H9 (cell line): ENCODE measurements at regions not wholly inside any gene's neighbourhood (a gene's known extent, or its start where the extent isn't known, plus 50 kb on each side); places are given as distances from the start of the nearest gene placed in this dataset.

Source experiments
- DNase-seq: peaks from one replicate; pipeline ENCODE4 v3.0.0-alpha.2; 2017
- H2AFZ ChIP-seq: one replicate; pipeline ENCODE4 v1.6.1; 2013; ENCODE audit warnings: mild to moderate bottlenecking, low read length, control low read depth, moderate library complexity
- H2AK5ac ChIP-seq: 2 replicates; pipeline ENCODE4 v1.6.1; 2013; ENCODE audit warnings: low read length, control low read depth, mixed read lengths; ENCODE audit not compliant: insufficient read length
- H2BK120ac ChIP-seq: one replicate; pipeline ENCODE4 v1.6.1; 2013; ENCODE audit warnings: low read depth, mild to moderate bottlenecking, low read length, control low read depth, inconsistent platforms; ENCODE audit not compliant: poor library complexity, severe bottlenecking
- H2BK12ac ChIP-seq: 2 replicates; pipeline ENCODE4 v1.6.1; 2013; ENCODE audit warnings: low read length, control low read depth, mixed read lengths, low read depth; ENCODE audit not compliant: insufficient read length
- H2BK15ac ChIP-seq: 2 replicates; pipeline ENCODE4 v1.6.1; 2013; ENCODE audit warnings: low read depth, low read length, control low read depth
- H2BK20ac ChIP-seq: one replicate; pipeline ENCODE4 v1.6.1; 2013; ENCODE audit warnings: low read depth, mild to moderate bottlenecking, low read length, control low read depth, inconsistent platforms; ENCODE audit not compliant: poor library complexity, severe bottlenecking
- H2BK5ac ChIP-seq: 2 replicates; pipeline ENCODE4 v1.6.1; 2013; ENCODE audit warnings: low read length, control low read depth, mixed read lengths; ENCODE audit not compliant: insufficient read length
- H3K14ac ChIP-seq: 2 replicates; pipeline ENCODE4 v1.6.1; 2013; ENCODE audit warnings: low read length, control low read depth; ENCODE audit not compliant: insufficient read depth
- H3K18ac ChIP-seq: 2 replicates; pipeline ENCODE4 v1.6.1; 2013; ENCODE audit warnings: low read depth, mild to moderate bottlenecking, mixed read lengths, low read length, control low read depth; ENCODE audit not compliant: insufficient read length
- H3K23ac ChIP-seq: 2 replicates; pipeline ENCODE4 v1.6.1; 2013; ENCODE audit warnings: low read length, control low read depth, mixed read lengths, low read depth; ENCODE audit not compliant: insufficient read length
- H3K23me2 ChIP-seq: 2 replicates; pipeline ENCODE4 v1.6.1; 2013; ENCODE audit warnings: low read depth, mild to moderate bottlenecking, mixed read lengths, low read length, control low read depth; ENCODE audit not compliant: insufficient read length, poor library complexity, severe bottlenecking
- H3K27ac ChIP-seq: 2 replicates; pipeline ENCODE4 v1.5.1; 2013; ENCODE audit warnings: low read length, control low read depth, mixed read lengths, low read depth; ENCODE audit not compliant: insufficient read length
- H3K27me3 ChIP-seq: 2 replicates; pipeline ENCODE4 v1.6.1; 2013; ENCODE audit warnings: low read length, control low read depth, inconsistent platforms; ENCODE audit not compliant: insufficient read depth
- H3K4ac ChIP-seq: 2 replicates; pipeline ENCODE4 v1.6.1; 2013; ENCODE audit warnings: low read depth, mild to moderate bottlenecking, control low read depth, inconsistent platforms, low read length, moderate library complexity
- H3K4me1 ChIP-seq: 2 replicates; pipeline ENCODE4 v1.6.1; 2013; ENCODE audit warnings: low read length, control low read depth, inconsistent platforms; ENCODE audit not compliant: insufficient read depth
- H3K4me2 ChIP-seq: 2 replicates; pipeline ENCODE4 v1.6.1; 2013; ENCODE audit warnings: low read length, control low read depth, mixed read lengths; ENCODE audit not compliant: insufficient read length, insufficient read depth
- H3K56ac ChIP-seq: 2 replicates; pipeline ENCODE4 v1.6.1; 2013; ENCODE audit warnings: low read depth, mild to moderate bottlenecking, mixed read lengths, low read length, control low read depth; ENCODE audit not compliant: insufficient read length
- H3K79me1 ChIP-seq: 2 replicates; pipeline ENCODE4 v1.6.1; 2013; ENCODE audit warnings: low read depth, mild to moderate bottlenecking, moderate library complexity, low read length, control low read depth, inconsistent platforms; ENCODE audit not compliant: insufficient read depth, poor library complexity, severe bottlenecking
- H3K79me2 ChIP-seq: 2 replicates; pipeline ENCODE4 v1.6.1; 2013; ENCODE audit warnings: low read length, control low read depth, inconsistent platforms; ENCODE audit not compliant: insufficient read depth
- H3K9ac ChIP-seq: 2 replicates; pipeline ENCODE4 v1.6.1; 2013; ENCODE audit warnings: low read length, control low read depth, mixed read lengths; ENCODE audit not compliant: insufficient read length; ENCODE audit errors: extremely low read depth
- H3K9me3 ChIP-seq: one replicate; pipeline ENCODE4 v1.6.1; 2013; ENCODE audit warnings: low read depth, low read length, inconsistent platforms; ENCODE audit not compliant: control insufficient read depth
- H3T11ph ChIP-seq: one replicate; pipeline ENCODE4 v1.6.1; 2013; ENCODE audit warnings: mild to moderate bottlenecking, low read length, control low read depth, inconsistent platforms
- H4K20me1 ChIP-seq: one replicate; pipeline ENCODE4 v1.6.1; 2013; ENCODE audit not compliant: control insufficient read depth, insufficient read length, insufficient read depth
- H4K5ac ChIP-seq: 2 replicates; pipeline ENCODE4 v1.6.1; 2013; ENCODE audit warnings: low read depth, mild to moderate bottlenecking, mixed read lengths, low read length, control low read depth; ENCODE audit not compliant: insufficient read length
- H4K8ac ChIP-seq: replicated peaks from 2 replicates; pipeline ENCODE4 v1.6.1; 2013; ENCODE audit warnings: low read length, control low read depth, mixed read lengths, low read depth; ENCODE audit not compliant: insufficient read length
- H4K91ac ChIP-seq: 2 replicates; pipeline ENCODE4 v1.6.1; 2013; ENCODE audit warnings: low read depth, mild to moderate bottlenecking, moderate library complexity, mixed read lengths, low read length, control low read depth; ENCODE audit not compliant: insufficient read length
- H3K27ac Mint-ChIP-seq, 3 experiments: 2 replicates in 2 of 3; 3 replicates in 1 of 3; pipeline ENCODE4 v1.8.0; 2020 to 2021; ENCODE audit warnings: mixed read lengths in 3 of 3, mild to moderate bottlenecking in 1 of 3, moderate library complexity in 1 of 3
- H3K27me3 Mint-ChIP-seq: 2 replicates; pipeline ENCODE4 v1.8.0; 2021; ENCODE audit warnings: low read depth, mild to moderate bottlenecking, moderate library complexity, mixed read lengths
- H3K36me3 Mint-ChIP-seq, 3 experiments: 2 replicates in 2 of 3; 3 replicates in 1 of 3; pipeline ENCODE4 v1.8.0; 2020 to 2021; ENCODE audit warnings: low read depth in 3 of 3, mixed read lengths in 3 of 3; ENCODE audit not compliant: insufficient read depth in 1 of 3
- H3K4me1 Mint-ChIP-seq, 2 experiments: 2 replicates each; pipeline ENCODE4 v1.8.0; 2020; ENCODE audit warnings: mixed read lengths in 2 of 2
- H3K4me3 Mint-ChIP-seq, 2 experiments: 2 replicates in 1 of 2; 3 replicates in 1 of 2; pipeline ENCODE4 v1.8.0; 2020 to 2021; ENCODE audit warnings: mild to moderate bottlenecking in 2 of 2, mixed read lengths in 2 of 2, moderate library complexity in 1 of 2
- H3K9me3 Mint-ChIP-seq, 2 experiments: 2 replicates in 1 of 2; 3 replicates in 1 of 2; pipeline ENCODE4 v1.8.0; 2020; ENCODE audit warnings: mild to moderate bottlenecking in 2 of 2, mixed read lengths in 2 of 2, moderate library complexity in 1 of 2
- CTCF ChIP-seq: fragments of 200-600 bp; sonication (generic); conservative IDR thresholded peaks from 3 replicates; pipeline ENCODE4 v1.8.0; 2021; ENCODE audit warnings: antibody characterized with exemption, mild to moderate bottlenecking
- WGBS: extraction: QIAGEN DNeasy Blood & Tissue Kit; methylation state at CpG from one replicate; pipeline ENCODE4 v1.1.7; 2013; ENCODE audit warnings: missing lambda C conversion rate, low lambda C conversion rate, mixed read lengths; ENCODE audit not compliant: insufficient read length; ENCODE audit errors: extremely low coverage; 5-methylcytosine and 5-hydroxymethylcytosine counted together

DNA sequence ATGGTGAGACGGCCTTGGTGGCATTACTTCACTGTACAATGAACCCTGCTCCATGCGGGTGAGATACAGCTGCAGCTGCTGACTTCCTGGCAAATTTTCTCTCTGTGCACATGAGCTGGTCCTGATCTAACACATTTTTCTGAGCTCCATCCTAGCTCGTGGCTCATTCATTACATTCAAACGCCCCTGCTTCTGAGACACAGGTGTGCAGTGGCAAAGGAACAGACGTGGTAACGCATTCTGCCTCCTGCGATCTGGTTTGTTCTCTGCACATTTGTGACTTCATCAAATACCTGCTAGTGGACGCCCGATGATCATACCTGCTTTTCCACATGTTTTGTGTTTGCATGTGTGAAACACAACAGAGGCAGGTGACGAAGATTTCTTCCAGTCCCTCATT lies 189.6 kb upstream of the PDE10A start:
- H3K9me3 ChIP-seq: no peaks in the 10 kb centered on the region
- no peak overlapping the region for H2BK120ac ChIP-seq
- H2BK12ac ChIP-seq: no peak overlapping the region
- H3K27me3 ChIP-seq: peaks cover 6% of the 10 kb centered on the region; the same call in 1 of the 2 replicates
- H4K20me1 ChIP-seq: no peaks in the 10 kb centered on the region
- no peak overlapping the region for H2AK5ac ChIP-seq
- no peak overlapping the region for H3K18ac ChIP-seq
- no peak overlapping the region for H3K23ac ChIP-seq
- H2BK15ac ChIP-seq: no peak overlapping the region
- no CpG with 5 or more reads among the region's 10 CpGs for WGBS
- H3K36me3 Mint-ChIP-seq: no peaks in the 10 kb centered on the region
- no peak overlapping the region for H3K56ac ChIP-seq
- no peak overlapping the region for H3K4me3 Mint-ChIP-seq
- no peak for TF ChIP-seq CTCF
- H3K79me2 ChIP-seq: no peaks in the 10 kb centered on the region
- H3T11ph ChIP-seq: no peak overlapping the region
- no peaks in the 10 kb centered on the region for H3K79me1 ChIP-seq
- no peak overlapping the region for H2BK20ac ChIP-seq
- no peak overlapping the region for H4K91ac ChIP-seq
- no peak overlapping the region for H4K5ac ChIP-seq
- H3K4me1 ChIP-seq: no peaks in the 10 kb centered on the region
- H3K27me3 Mint-ChIP-seq: peaks cover 72% of the 10 kb centered on the region
- H3K9me3 Mint-ChIP-seq: no peaks in the 10 kb centered on the region
- no peak overlapping the region for H3K9ac ChIP-seq
- H3K4me1 Mint-ChIP-seq: peaks cover 20 to 27% of the 10 kb centered on the region in 2 experiments
- no peak overlapping the region for H3K27ac ChIP-seq
- no peak overlapping the region for H3K14ac ChIP-seq
- DNase-seq: no peak
- no peak overlapping the region for H2AFZ ChIP-seq
- no peak overlapping the region for H3K4me2 ChIP-seq
- H3K27ac Mint-ChIP-seq: no peak overlapping the region
- H3K23me2 ChIP-seq: peaks cover 6% of the 10 kb centered on the region
- H4K8ac ChIP-seq: no peak overlapping the region
- no peak overlapping the region for H2BK5ac ChIP-seq
- H3K4ac ChIP-seq: no peak overlapping the region
